NCI-H510A treated with DMSO at 0.1 percent for 48 hours (cell line): ENCODE measurements at regions not wholly inside any gene's neighbourhood (a gene's known extent, or its start where the extent isn't known, plus 50 kb on each side); places are given as distances from the start of the nearest gene placed in this dataset.
"Not testable (repeated sequence)": the region's sequence is repeated elsewhere in the genome, so short reads cannot be mapped to it uniquely, and the experiment has no call there.

Experiments used
- DNase-seq: peaks from one replicate; lab custom pipeline; 2025; lab: John Stamatoyannopoulos, UW

GRCh38 chr5:158602981-158603380 lies 496.7 kb downstream of the EBF1 start:
- DNase-seq = no peak

DNA sequence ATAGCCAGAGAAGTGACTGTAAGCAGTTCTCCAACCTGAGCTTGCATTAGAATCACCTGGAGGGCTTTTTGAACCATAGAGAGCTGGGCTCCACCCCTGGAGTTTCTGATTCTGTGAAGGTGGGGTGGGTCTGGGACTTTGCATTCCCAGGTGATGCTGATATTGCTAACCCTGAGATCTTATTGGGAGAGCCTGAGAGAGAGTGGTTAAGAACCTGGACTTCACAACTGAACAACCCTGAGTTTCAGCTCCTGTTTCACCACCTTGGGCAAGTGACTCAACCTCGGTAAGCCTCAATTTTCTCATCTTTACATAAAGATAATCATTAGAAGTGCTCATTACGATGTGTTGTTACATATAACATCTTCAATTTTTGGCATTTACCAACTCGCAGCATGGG lies 498.6 kb downstream of the EBF1 start:
- no peak for DNase-seq

DNA sequence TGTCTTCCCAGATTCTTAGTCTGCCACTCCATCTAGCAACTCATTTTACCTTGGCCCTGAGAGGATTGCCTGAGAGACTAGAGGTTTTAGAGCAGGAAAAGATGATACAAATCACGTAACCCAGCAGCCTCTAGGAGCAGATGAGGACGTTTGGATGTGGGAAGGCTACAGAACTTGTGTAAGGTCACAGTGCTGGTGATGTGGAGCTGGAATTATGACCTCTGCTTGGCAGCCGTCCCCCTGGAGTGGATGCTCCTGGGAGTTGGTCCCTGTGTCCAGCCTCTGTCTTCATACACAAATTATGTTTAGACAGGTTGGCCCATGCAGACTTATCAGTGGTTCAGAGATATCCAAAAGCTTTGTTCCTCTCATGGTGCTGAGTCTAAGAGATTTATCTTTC lies 499.0 kb downstream of the EBF1 start:
- no peak for DNase-seq

DNA sequence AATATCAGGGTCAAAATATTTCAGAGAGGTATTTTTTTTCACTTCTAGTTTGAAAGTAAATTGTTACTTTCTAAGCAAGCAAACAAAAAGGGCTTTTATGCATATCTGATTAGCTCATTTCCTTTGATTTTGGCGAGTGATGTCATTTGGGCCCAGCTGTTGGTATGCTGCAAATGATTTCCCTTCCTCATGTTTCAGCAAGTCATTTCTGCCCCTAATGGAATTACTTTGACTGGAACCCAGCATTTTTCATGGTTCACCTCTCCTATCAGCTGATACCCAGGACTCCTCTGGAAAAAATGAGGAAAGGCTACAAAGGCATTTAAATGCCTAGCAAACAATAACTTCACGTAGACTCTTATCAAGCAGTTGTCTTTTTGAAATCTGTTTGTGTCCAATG lies 500.6 kb downstream of the EBF1 start:
- DNase-seq = no peak

DNA sequence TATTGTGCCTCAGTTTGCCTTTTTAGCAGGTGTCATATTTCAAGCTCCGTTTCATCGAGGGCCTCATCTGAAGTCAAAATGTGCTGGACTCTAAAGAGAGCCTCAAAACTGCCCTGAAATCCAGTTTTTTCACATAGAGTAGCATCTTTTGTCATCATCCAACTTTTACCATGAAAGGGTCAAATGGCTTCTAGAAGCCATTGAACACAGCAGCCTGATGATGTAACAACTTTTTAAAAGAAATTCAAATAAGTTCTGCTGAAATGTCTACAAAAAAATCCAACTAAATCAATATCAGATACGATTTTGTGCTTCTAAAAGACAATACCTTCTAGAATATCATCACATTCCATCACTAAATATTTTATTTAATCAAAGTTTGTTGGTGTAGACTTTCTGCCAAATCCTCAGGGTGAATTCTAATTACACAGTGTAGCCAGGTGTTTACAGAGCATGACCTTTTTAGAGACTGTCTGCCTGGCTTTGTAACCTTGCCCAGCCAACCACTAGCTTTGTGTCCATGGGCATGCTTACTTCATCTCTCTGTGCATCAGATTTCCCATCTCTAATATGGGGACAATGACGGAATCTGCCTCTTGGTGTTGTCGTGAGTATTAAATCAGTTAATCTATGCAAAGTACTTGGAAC lies 505.0 kb downstream of the EBF1 start:
- DNase-seq = no peak

DNA sequence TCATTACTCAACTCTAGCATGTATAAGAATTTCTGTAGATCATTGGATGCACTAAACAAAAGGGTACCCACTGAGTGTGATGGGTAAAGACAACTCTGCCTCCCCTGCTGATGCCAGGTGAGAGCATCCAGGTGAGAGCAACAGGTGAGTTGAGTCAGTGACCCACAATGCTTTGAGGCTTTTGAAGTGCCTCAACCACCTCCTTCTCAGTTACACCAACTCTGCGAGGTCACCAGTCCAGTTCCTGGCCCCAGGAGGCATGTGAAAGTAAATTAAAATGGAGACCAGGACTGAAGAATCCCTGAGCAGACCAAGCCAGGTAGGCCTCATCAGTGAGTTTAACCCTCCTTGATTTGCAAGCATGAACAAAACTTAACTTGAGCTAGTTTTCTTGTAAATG lies 505.8 kb downstream of the EBF1 start:
- DNase-seq = no peak

DNA sequence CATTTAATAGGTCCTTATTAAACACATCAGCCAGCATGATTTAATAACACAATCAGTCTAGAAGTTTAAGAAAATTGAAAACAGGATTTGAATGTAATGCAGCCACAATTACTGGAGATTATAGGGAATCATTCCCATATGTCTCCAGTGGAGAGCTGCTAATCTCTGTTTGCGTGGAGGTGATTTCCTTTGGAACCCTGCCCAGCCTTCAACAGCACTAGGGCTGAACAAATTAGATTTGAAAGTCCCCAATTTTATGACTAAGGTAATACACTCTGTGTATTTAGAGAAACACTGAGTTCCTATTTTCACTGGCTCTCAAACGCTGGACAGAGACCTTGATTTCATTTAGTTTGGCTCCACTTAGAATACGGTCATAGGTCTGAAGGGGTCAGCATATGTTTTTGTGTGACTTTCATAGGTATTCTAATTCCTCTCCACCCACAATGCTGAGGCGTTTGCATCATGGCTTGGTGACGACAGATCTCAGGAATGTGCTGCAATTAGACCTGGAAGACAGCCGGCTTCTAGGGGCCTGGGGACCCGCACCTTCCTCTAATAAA lies 508.3 kb downstream of the EBF1 start:
- DNase-seq = no peak

GRCh38 chr5:158590746-158591300 lies 508.9 kb downstream of the EBF1 start:
- DNase-seq = no peak

GRCh38 chr5:158589939-158590338 lies 509.8 kb downstream of the EBF1 start:
- DNase-seq = no peak

DNA sequence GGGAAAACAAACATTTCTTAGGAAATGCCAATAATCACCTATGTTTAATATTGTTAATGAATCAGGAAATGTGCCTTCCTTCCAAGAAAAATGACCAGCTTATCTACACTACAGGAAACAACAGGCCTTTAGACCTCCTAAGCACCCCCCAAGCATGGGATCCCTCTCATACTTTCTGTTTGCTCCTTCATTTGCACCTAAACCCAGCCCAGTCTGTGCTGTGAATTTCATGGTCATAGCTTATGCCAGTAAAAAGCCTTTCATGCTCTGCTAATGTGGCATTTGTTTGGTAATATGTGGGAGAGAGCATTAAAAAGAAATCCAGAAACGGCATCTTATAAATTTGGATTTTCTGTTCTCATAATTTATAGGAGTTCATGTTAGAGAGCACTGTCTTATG lies 511.1 kb downstream of the EBF1 start:
- no peak for DNase-seq

- DNase-seq = no peak
Measured at GRCh38 chr5:158586054-158586453, 513.7 kb downstream of the EBF1 start.

DNA sequence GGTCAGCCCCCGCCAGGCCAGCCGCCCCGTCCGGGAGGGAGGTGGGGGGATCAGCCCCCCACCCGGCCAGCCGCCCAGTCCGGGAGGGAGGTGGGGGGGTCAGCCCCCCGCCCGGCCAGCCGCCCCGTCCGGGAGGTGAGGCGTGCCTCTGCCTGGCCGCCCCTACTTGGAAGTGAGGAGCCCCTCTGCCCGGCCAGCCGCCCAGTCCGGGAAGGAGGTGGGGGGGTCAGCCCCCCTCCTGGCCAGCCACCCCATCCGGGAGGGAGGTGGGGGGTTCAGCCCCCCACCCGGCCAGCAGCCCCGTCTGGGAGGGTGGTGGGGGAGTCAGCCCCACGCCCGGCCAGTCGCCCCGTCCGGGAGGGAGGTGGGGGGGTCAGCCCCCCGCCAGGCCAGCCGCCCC lies 517.0 kb downstream of the EBF1 start:
- DNase-seq = not testable (repeated sequence)

DNA sequence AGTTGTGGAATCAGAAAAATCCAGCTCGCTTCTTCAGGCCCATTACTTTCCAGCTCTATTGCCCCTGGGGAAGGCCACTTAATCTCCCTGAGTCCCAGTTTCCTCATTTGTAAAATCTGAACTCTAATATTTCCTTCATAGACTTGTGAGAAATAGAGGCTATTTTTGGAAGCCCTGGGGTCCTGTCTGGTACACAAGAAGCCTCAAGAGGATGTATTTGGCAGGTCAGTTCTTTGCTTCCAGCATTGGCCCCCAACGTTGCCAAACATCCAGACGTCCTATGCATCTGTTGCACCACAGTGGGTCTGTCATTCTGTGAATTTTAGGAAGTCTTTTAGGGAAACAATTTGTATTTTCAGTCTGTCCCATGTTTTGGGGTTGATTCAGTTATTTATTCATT lies 525.9 kb downstream of the EBF1 start:
- no peak for DNase-seq

GRCh38 chr5:158570502-158570901 lies 529.2 kb downstream of the EBF1 start:
- no peak for DNase-seq

- DNase-seq = no peak
Measured at GRCh38 chr5:158569534-158569933, 530.2 kb downstream of the EBF1 start.

GRCh38 chr5:158565017-158565789 lies 534.5 kb downstream of the EBF1 start:
- no peak for DNase-seq

DNA sequence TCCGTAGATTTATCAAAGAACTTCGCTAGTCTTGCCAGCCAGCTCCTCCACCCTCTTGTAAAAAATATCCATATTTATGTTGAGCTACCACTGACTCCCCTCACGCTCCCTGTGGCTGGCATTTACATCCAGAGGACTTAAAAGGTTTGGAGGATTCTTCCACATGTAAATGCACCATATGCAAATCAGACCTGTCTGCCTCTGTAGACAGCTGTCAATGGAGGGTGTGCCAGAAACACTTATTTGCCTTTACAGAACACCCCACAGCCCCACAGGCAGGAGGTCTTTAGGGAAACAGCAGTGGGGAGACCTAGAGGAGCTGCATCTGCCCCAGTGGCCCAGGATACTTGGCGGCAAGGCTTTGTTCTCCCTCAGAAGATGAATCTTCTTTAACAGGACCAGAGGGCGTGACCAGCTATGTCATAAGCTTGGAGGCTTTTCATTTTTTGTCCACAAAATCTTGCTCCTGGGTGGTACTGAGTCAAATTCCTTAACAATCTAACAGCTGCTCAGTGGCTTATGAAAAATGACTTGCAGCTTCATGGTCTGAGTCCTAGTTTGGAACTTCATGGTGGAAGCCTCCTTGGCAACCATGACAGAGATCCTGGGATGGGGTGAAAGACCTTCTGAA lies 535.8 kb downstream of the EBF1 start:
- no peak for DNase-seq

GRCh38 chr5:158561562-158562190 lies 538.0 kb downstream of the EBF1 start:
- no peak for DNase-seq

DNA sequence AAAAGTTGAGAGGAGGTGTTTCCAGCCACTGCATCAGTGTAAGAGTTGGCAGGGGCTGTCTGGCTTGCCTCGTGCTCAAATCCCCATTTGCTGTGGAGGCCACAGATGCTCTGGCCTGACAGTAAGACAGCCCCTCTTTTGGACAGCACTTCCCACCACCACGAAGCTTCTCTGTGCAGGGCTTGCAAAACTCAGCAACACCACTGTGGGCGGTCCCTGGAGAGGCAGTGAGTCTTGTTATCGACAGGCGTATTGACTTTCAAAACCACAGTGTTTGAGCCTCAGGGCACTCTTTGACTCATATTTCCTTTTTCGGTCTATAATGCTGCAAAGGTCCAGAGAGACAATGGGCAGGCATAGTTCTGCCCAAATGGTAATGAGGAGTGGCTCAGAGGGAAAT lies 539.5 kb downstream of the EBF1 start:
- no peak for DNase-seq

GRCh38 chr5:158559643-158560042 lies 540.1 kb downstream of the EBF1 start:
- no peak for DNase-seq

- no peak for DNase-seq
Measured at GRCh38 chr5:158559066-158559465, 540.6 kb downstream of the EBF1 start.

DNA sequence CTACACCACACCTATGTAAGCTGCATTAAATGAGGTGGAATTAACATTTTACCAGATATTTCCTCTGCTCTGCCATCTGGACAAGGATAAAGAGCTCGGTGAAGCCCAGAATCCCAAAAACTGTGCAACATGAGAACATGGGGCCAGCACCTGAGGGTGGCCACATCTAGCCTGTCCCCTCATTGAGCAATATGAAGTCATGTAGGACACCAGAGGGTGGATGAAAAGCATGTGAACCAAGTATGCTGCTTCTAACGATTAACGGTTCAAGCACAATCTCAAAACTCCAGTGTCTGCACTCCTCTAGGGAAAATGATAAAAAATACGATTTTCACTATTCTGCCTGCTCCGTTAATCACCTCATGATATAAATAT lies 545.8 kb downstream of the EBF1 start:
- DNase-seq = no peak
